ENCODE measurements at regions not wholly inside any gene's neighbourhood (a gene's known extent, or its start where the extent isn't known, plus 50 kb on each side); places are given as distances from the start of the nearest gene placed in this dataset.

DNA sequence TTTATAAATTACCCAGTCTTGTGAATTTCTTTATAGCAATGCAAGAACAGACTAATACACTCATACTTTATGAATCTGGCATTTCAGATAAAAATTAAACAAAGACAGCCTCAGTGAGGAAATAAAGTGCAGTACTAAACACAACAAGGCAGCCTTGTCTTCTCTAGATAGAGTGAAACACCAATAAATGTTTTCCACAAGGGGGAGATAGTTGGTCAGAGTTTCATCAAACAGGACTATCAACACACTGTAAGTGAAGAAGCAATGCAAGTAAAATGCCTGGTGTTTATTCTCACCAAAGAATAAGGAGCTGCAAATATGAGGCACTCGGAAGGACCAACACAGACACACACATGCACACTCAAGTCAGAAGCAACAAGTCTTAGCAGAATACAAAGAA is 62.8 kb downstream of the FAM9B start:
- DNase-seq = peak; percentile 23

DNA sequence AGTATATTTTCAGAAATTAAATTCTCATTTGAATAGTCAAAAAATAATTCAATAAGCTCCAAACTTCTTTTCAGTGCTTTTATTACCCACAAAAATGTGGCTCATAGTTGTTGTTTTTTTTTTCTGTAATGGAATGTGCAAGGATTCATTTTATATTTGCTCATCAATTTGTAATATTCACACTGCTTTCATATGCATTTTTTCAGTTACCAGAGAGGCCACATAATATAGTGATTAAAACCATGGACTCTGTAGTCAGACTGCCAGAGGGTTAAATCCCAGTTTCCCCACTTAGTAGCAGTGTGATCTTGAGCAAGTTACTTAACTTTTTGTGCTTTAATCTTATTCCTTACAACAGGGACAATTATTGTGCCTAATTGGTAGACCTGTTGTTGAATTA is 64.5 kb downstream of the FAM9B start:
- no peak for DNase-seq

DNA sequence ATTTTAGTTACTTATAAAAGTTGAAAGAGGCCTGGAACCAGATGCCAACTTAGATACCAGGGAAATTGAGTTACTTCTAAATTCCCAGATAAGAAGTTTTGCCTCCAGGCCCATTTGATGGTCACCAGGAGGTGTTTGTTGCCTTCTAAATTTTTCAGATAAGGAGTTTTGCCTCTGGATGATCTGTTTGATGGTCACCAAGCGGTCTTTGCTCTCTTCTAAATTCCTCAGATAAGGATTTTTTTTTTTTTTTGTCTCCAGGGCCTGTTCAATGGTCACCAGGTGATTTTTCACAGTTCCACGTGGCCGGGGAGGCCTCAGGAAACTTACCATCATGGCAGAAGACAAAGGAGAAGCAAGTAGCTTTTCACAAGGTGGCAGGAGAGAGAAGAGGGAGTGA is 66.5 kb downstream of the FAM9B start:
- DNase-seq = no peak

GRCh38 chrX:8960957-8961468 is 72.9 kb downstream of the FAM9B start:
- no peak for DNase-seq

GRCh38 chrX:8955511-8955910 is 78.4 kb downstream of the FAM9B start:
- no peak for DNase-seq

GRCh38 chrX:8946563-8946962 is 87.4 kb downstream of the FAM9B start:
- DNase-seq = no peak

- DNase-seq = no peak
These were observed 94.6 kb downstream of the FAM9B start for GRCh38 chrX:8939322-8939721.

- no peak for DNase-seq
These were observed 106.2 kb downstream of the FAM9B start for GRCh38 chrX:8927701-8928100.

DNA sequence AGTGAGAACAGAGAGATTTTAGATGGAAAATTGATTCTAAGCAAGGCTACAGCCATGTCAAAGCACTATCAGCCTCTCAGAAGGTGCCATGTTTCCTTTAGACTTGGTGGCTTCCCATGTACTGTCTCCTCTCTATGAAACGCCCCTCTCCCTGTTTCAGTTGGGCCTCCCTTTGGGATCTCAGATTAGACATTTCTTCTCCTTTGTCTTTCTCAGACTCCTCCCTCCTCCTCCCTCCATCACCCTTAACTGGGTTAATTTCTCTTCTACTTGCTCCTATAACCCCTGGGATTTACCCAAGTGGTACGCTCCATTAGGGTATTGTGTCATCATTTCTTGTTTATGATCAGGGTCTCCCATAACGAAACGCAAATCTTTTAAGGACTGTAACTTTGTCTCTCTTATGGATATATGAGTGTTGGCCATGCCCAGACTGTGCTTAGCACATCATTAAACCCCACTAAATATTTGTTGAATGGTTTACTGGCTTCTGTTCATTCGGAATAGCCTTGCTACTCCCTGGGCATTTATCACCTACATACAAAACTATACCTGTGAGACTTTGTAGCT is 106.8 kb downstream of the FAM9B start:
- no peak for DNase-seq

- no peak for DNase-seq
These were observed 112.3 kb downstream of the FAM9B start for GRCh38 chrX:8921615-8922014.

DNA sequence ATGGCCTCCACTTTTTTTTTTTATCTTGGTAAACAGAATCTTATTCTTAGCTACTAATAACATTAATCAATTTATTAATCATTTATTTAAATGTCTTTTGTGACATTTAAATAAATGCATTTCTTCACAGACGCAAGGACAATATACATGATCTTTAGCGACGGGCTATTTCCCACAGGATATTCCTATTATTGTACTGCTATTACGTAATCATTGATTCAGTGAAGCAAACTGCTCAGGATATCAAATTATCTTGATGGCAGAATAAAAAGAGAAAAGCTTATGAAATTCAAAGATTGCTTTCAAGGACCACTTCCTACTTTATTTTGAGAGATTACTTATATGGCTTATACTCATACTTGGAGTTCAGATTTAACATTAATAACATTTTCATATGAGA is 114.1 kb downstream of the FAM9B start:
- DNase-seq = no peak

GRCh38 chrX:8916697-8917096 is 115.5 kb upstream of the FAM9A start:
- DNase-seq = no peak

GRCh38 chrX:8914681-8915080 is 113.5 kb upstream of the FAM9A start:
- DNase-seq = no peak

DNA sequence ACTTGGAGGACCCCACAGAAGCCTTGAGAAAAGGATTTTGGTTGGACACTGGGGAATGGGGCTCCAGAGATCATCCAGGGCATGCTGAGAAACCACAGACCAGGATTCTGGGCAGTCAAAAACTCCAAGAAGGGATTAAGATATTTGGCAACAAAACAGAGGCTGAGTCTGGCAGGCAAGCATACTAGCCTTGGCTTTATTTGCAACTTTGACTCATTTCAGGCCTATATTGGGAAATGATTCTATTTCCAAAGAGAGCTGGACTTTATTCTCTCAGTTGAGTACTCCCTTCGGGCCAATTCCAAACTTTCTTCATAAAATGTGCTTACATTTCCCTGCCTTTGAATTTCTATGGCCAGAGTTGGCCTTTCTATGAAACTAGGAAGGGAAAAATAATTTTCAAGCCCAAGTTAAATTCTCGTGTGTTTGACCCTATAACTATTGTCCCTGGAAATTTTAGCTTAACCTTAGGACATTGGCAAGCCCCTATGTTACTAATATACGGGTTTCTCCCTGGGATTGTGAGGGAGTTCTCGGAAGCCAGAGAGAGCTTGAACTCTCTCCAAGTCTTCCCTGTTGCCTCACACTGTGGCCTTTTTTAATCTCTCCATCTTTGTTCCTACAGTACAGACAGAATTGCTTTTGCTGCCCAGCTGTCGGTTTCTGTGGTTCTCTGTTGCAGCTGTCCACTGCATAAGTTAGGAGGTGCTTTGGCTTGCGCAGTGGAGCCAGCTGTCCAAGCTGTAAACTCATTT is 112.6 kb upstream of the FAM9A start:
- peak; percentile 30 for DNase-seq

GRCh38 chrX:8907688-8908087 is 106.5 kb upstream of the FAM9A start:
- no peak for DNase-seq

DNA sequence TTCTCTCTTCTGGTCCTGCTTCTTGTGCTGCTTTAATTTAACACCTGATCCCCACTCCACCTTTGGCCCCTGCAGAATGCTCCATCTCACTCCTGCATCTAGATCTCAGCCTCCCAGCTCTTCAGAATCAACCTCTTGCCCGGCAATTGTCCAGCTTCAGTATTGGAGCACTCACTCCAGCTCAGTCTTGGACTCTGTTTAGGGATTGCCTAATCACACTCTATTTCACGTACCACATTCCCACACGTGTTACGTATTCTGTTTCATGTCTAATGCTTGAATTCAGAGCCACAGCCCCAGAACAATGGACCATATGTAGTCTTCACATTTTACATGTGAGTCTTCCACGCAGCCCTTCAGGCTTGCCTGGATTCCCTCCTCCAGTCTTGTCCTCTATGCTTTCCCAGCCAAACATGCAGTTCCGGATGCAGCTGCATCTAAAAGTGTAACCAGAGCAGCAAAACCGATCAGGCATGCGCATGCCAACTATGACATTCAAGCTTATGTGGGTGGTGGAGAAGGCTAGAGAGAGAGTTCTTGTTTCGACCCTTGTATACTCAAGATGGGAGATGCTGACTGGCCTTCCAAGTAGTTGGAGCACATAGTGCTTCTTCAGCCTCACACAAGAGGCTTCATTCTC is 105.2 kb upstream of the FAM9A start:
- no peak for DNase-seq

- no peak for DNase-seq
These were observed 96.1 kb upstream of the FAM9A start for GRCh38 chrX:8897259-8897658.

- DNase-seq = no peak
These were observed 89.6 kb upstream of the FAM9A start for GRCh38 chrX:8890794-8891193.

GRCh38 chrX:8887004-8887403 is 85.8 kb upstream of the FAM9A start:
- DNase-seq = no peak

GRCh38 chrX:8879750-8880149 is 78.6 kb upstream of the FAM9A start:
- no peak for DNase-seq

- DNase-seq = no peak
These were observed 72.8 kb upstream of the FAM9A start for GRCh38 chrX:8873956-8874355.

GRCh38 chrX:8873102-8873501 is 71.9 kb upstream of the FAM9A start:
- DNase-seq = no peak

- no peak for DNase-seq
These were observed 69.2 kb upstream of the FAM9A start for GRCh38 chrX:8870411-8870810.

GRCh38 chrX:8869812-8870211 is 68.6 kb upstream of the FAM9A start:
- DNase-seq = no peak

Measured in midbrain (tissue), 1 donor.